Fibroblast of lung (primary cell): ENCODE measurements at regions not wholly inside any gene's neighbourhood (a gene's known extent, or its start where the extent isn't known, plus 50 kb on each side); places are given as distances from the start of the nearest gene placed in this dataset.
A peak's percentile ranks its signal among the peaks of the same experiment; 100 is the strongest.
"Not testable (repeated sequence)": the region's sequence is repeated elsewhere in the genome, so short reads cannot be mapped to it uniquely, and the experiment has no call there.

Source experiments
- DNase-seq, 2 donors: peaks; one replicate each; pipeline versions ENCODE4 v3.0.0 to v3.0.0-alpha.2; 2010; ENCODE audit warnings: low read depth in 2 of 2
- H2AFZ ChIP-seq: 2 replicates; pipeline ENCODE4 v1.5.1; 2012; ENCODE audit warnings: low read length, control low read depth, inconsistent platforms
- H3K27ac ChIP-seq: 2 replicates; pipeline ENCODE4 v1.5.1; 2011; ENCODE audit warnings: low read length, control low read depth; ENCODE audit not compliant: insufficient read depth
- H3K27me3 ChIP-seq: 2 replicates; pipeline ENCODE4 v1.5.1; 2011; ENCODE audit warnings: mild to moderate bottlenecking, low read length; ENCODE audit not compliant: control insufficient read depth, insufficient read depth
- H3K36me3 ChIP-seq: 2 replicates; pipeline ENCODE4 v1.5.1; 2011; ENCODE audit warnings: low read length; ENCODE audit not compliant: control insufficient read depth, insufficient read depth
- H3K4me1 ChIP-seq: 2 replicates; pipeline ENCODE4 v1.5.1; 2011; ENCODE audit warnings: low read length; ENCODE audit not compliant: control insufficient read depth, insufficient read depth; ENCODE audit errors: extremely low read depth
- H3K4me2 ChIP-seq: 2 replicates; pipeline ENCODE4 v1.5.1; 2011; ENCODE audit warnings: low read length, control low read depth; ENCODE audit not compliant: insufficient read depth; ENCODE audit errors: extremely low read depth
- H3K4me3 ChIP-seq, 4 experiments: fragments of 200-600 bp in 1 of 4; sonication (generic) in 1 of 4; replicated peaks in 1 of 4; 2 replicates each; pipeline ENCODE4 v1.5.1; 2011 to 2016; ENCODE audit warnings: low read length in 4 of 4, low read depth in 3 of 4, mild to moderate bottlenecking in 3 of 4, control low read depth in 2 of 4, inconsistent platforms in 1 of 4, mixed read lengths in 1 of 4; ENCODE audit not compliant: insufficient read depth in 1 of 4; ENCODE audit errors: control extremely low read depth in 1 of 4
- H3K79me2 ChIP-seq: 2 replicates; pipeline ENCODE4 v1.5.1; 2012; ENCODE audit warnings: mild to moderate bottlenecking, low read length, inconsistent platforms; ENCODE audit not compliant: control insufficient read depth, insufficient read depth
- H3K9ac ChIP-seq: 2 replicates; pipeline ENCODE4 v1.5.1; 2011; ENCODE audit warnings: mild to moderate bottlenecking, low read length, control low read depth; ENCODE audit not compliant: insufficient read depth
- H3K9me3 ChIP-seq: 2 replicates; pipeline ENCODE4 v1.5.1; 2012; ENCODE audit warnings: low read depth, low read length; ENCODE audit not compliant: control insufficient read depth, insufficient read depth
- H4K20me1 ChIP-seq: 2 replicates; pipeline ENCODE4 v1.5.1; 2011; ENCODE audit warnings: low read length; ENCODE audit not compliant: control insufficient read depth, insufficient read depth; ENCODE audit errors: extremely low read depth
- CTCF ChIP-seq, 2 donors: IDR thresholded peaks in 1 of 2; conservative IDR thresholded peaks in 1 of 2; 1 replicate in 1 of 2; 2 replicates in 1 of 2; pipeline ENCODE4 v1.5.1; 2011 to 2012; ENCODE audit warnings: low read length in 2 of 2, control low read depth in 1 of 2, inconsistent platforms in 1 of 2, low read depth in 1 of 2, mild to moderate bottlenecking in 1 of 2
- EZH2 ChIP-seq: IDR thresholded peaks from 2 replicates; pipeline ENCODE4 v1.5.1; 2012; ENCODE audit warnings: low read length, control low read depth, mild to moderate bottlenecking; ENCODE audit errors: missing control alignments

GRCh38 chr6:112416866-112417265 lies 69.7 kb downstream of the RFPL4B start:
- peak; percentile 23 to 54 for DNase-seq
- H4K20me1 ChIP-seq, result no peaks in the 10 kb centered on the region
- H3K36me3 ChIP-seq, result no peaks in the 10 kb centered on the region
- no peak overlapping the region for H2AFZ ChIP-seq
- no peak overlapping the region for H3K4me3 ChIP-seq
- TF ChIP-seq EZH2, result no peak
- no peak for TF ChIP-seq CTCF (conservative IDR thresholded peaks at IDR 0.05 in 1 of 2, IDR thresholded peaks at IDR 0.05 in 1 of 2; ENCODE audit: low read depth in 1 of 2, low read length in 2 of 2)
- H3K9ac ChIP-seq, result no peak overlapping the region
- no peak overlapping the region for H3K4me2 ChIP-seq
- H3K27me3 ChIP-seq, result no peaks in the 10 kb centered on the region
- H3K4me1 ChIP-seq, result no peaks in the 10 kb centered on the region
- H3K27ac ChIP-seq, result no peak overlapping the region
- no peaks in the 10 kb centered on the region for H3K9me3 ChIP-seq
- no peaks in the 10 kb centered on the region for H3K79me2 ChIP-seq

GRCh38 chr6:112427011-112427410 lies 79.9 kb downstream of the RFPL4B start:
- DNase-seq, H2AFZ ChIP-seq, H4K20me1 ChIP-seq, H3K27ac ChIP-seq, H3K9ac ChIP-seq, H3K4me1 ChIP-seq, H3K36me3 ChIP-seq, H3K4me2 ChIP-seq, H3K9me3 ChIP-seq, H3K27me3 ChIP-seq, H3K79me2 ChIP-seq, H3K4me3 ChIP-seq: not testable (repeated sequence)

GRCh38 chr6:112427499-112427898 lies 80.4 kb downstream of the RFPL4B start:
- no peak overlapping the region for H3K27ac ChIP-seq
- H3K36me3 ChIP-seq, result no peaks in the 10 kb centered on the region
- no peaks in the 10 kb centered on the region for H3K4me1 ChIP-seq
- no peak overlapping the region for H3K4me3 ChIP-seq
- no peak for DNase-seq
- no peaks in the 10 kb centered on the region for H4K20me1 ChIP-seq
- no peak overlapping the region for H3K4me2 ChIP-seq
- no peaks in the 10 kb centered on the region for H3K27me3 ChIP-seq
- H3K79me2 ChIP-seq, result no peaks in the 10 kb centered on the region
- TF ChIP-seq CTCF (conservative IDR thresholded peaks at IDR 0.05 in 1 of 2, IDR thresholded peaks at IDR 0.05 in 1 of 2; ENCODE audit: low read depth in 1 of 2, low read length in 2 of 2) (no peak), EZH2 (no peak)
- no peak overlapping the region for H2AFZ ChIP-seq
- no peak overlapping the region for H3K9ac ChIP-seq
- H3K9me3 ChIP-seq, result no peaks in the 10 kb centered on the region
